ENCODE measurements at regions not wholly inside any gene's neighbourhood (a gene's known extent, or its start where the extent isn't known, plus 50 kb on each side); places are given as distances from the start of the nearest gene placed in this dataset.

DNA sequence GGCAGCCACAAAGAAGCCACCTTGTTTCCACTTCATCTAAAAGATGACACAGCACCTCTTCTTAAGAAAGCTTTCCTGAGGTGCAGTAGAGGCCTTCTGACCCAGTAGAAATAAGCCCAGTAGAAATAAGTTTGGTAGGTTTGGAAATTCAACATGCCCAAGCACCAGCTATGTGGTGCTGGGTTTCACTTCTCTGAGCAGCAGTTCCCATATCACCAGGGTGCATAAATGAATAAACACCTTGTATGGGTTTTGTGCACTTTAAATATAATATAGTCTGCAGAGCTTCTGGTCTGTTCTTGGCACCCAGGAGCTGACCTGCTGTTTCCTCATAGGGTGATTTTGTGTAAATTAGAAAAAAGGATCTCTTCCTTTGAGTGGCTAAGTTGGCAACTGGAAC, 492.4 kb upstream of the SORCS1 start:
- no peaks in the 10 kb centered on the region for H3K9me2 ChIP-seq (replicated peaks; ENCODE audit: insufficient read depth)
- no peak overlapping the region for H2AFZ ChIP-seq
- no peaks in the 10 kb centered on the region for H3K79me2 ChIP-seq
- no peaks in the 10 kb centered on the region for H3K36me3 ChIP-seq (replicated peaks; ENCODE audit: insufficient read depth, low read depth)
- no peaks in the 10 kb centered on the region for H3K27me3 ChIP-seq
- no peak overlapping the region for H3K27ac ChIP-seq
- no peak overlapping the region for H3K4me2 ChIP-seq
- no peaks in the 10 kb centered on the region for H3K4me1 ChIP-seq (ENCODE audit: insufficient read depth)
- no peak overlapping the region for H3K4me3 ChIP-seq
- no peak for TF ChIP-seq EZH2phosphoT487 (IDR thresholded peaks at IDR 0.05; ENCODE audit: low read depth, severe bottlenecking, unreplicated experiment)
- no peak for TF ChIP-seq EZH2 (IDR thresholded peaks at IDR 0.05; ENCODE audit: borderline replicate concordance)
- TF ChIP-seq, protein P1, sequence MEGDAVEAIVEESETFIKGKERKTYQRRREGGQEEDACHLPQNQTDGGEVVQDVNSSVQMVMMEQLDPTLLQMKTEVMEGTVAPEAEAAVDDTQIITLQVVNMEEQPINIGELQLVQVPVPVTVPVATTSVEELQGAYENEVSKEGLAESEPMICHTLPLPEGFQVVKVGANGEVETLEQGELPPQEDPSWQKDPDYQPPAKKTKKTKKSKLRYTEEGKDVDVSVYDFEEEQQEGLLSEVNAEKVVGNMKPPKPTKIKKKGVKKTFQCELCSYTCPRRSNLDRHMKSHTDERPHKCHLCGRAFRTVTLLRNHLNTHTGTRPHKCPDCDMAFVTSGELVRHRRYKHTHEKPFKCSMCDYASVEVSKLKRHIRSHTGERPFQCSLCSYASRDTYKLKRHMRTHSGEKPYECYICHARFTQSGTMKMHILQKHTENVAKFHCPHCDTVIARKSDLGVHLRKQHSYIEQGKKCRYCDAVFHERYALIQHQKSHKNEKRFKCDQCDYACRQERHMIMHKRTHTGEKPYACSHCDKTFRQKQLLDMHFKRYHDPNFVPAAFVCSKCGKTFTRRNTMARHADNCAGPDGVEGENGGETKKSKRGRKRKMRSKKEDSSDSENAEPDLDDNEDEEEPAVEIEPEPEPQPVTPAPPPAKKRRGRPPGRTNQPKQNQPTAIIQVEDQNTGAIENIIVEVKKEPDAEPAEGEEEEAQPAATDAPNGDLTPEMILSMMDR (IDR thresholded peaks at IDR 0.05; ENCODE audit: poor library complexity), result no peak
- DNase-seq (ENCODE audit: low spot score), result no peak
- no peaks in the 10 kb centered on the region for H4K20me1 ChIP-seq (ENCODE audit: insufficient read depth, poor library complexity, severe bottlenecking)
- no peaks in the 10 kb centered on the region for H3K9me3 ChIP-seq (ENCODE audit: low read depth)

DNA sequence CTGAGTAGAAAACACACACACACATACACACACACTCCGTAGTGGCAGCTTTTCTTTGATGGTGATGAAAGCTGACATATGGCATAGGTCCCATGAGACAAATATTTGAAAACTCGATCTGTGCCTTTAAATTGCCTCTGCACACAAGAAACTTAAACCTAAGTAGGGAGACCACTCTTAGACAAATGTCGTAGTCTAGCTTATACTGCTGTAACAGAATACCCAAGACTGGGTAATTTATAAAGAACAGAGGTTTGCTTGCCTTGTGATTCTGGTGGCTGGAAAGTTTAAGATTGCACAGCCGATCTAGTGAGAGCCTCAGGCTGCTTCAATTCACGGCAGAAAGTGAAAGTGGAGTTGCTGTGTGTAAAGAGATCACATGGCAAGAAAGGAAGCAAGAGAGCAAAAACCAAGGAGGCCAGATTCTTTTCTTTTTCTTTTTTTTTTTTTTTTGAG, 489.4 kb upstream of the SORCS1 start:
- Histone ChIP-seq H3K4me1 (ENCODE audit: insufficient read depth) (no peaks in the 10 kb centered on the region), H3K4me3 (peak overlapping the region; percentile 27), H3K36me3 (replicated peaks; ENCODE audit: insufficient read depth, low read depth) (no peaks in the 10 kb centered on the region), H3K27me3 (no peaks in the 10 kb centered on the region), H4K20me1 (ENCODE audit: insufficient read depth, poor library complexity, severe bottlenecking) (no peaks in the 10 kb centered on the region), H3K9me3 (ENCODE audit: low read depth) (no peaks in the 10 kb centered on the region), H3K79me2 (no peaks in the 10 kb centered on the region), H3K27ac (peak overlapping the region; percentile 28), H2AFZ (peak overlapping the region; percentile 64), H3K9me2 (replicated peaks; ENCODE audit: insufficient read depth) (no peaks in the 10 kb centered on the region), H3K4me2 (peak overlapping the region; percentile 72)
- WGBS (ENCODE audit: low lambda C conversion rate, missing lambda C conversion rate), result 35% methylated on average over 5 of the region's 5 CpGs
- DNase-seq (ENCODE audit: low spot score), result peak; percentile 41
- no peak for TF ChIP-seq EZH2 (IDR thresholded peaks at IDR 0.05; ENCODE audit: borderline replicate concordance)
- TF ChIP-seq, protein P1 (IDR thresholded peaks at IDR 0.05; ENCODE audit: poor library complexity), result no peak
- TF ChIP-seq EZH2phosphoT487 (IDR thresholded peaks at IDR 0.05; ENCODE audit: low read depth, severe bottlenecking, unreplicated experiment), result no peak

DNA sequence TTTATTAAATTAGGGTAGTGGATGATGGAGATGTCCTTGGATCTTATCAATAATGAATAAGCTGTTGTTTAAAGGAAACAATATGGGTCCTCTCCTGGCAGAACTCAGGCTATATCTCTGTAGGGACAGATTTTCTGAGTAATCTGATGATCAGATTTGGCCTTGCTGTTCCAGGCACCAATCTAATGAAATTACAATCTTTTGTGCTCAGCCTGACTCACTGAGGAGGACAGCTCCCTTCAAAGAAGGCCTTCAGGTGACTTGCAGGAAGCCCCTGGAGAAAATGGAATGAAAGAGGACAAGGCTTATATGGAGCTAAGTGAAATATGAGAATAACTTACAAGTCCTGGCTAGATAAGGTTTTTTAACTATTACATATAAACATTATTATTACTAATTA, 486.4 kb upstream of the SORCS1 start:
- Histone ChIP-seq H2AFZ (no peak overlapping the region), H3K27ac (no peak overlapping the region), H3K36me3 (replicated peaks; ENCODE audit: insufficient read depth, low read depth) (no peaks in the 10 kb centered on the region), H3K27me3 (no peaks in the 10 kb centered on the region), H3K4me1 (ENCODE audit: insufficient read depth) (no peaks in the 10 kb centered on the region), H4K20me1 (ENCODE audit: insufficient read depth, poor library complexity, severe bottlenecking) (no peaks in the 10 kb centered on the region), H3K9me2 (replicated peaks; ENCODE audit: insufficient read depth) (no peaks in the 10 kb centered on the region), H3K79me2 (no peaks in the 10 kb centered on the region), H3K9me3 (ENCODE audit: low read depth) (no peaks in the 10 kb centered on the region), H3K4me3 (no peak overlapping the region), H3K4me2 (no peak overlapping the region)
- no peak for TF ChIP-seq EZH2 (IDR thresholded peaks at IDR 0.05; ENCODE audit: borderline replicate concordance)
- no peak for TF ChIP-seq EZH2phosphoT487 (IDR thresholded peaks at IDR 0.05; ENCODE audit: low read depth, severe bottlenecking, unreplicated experiment)
- TF ChIP-seq, protein P1 (IDR thresholded peaks at IDR 0.05; ENCODE audit: poor library complexity), result no peak
- no peak for DNase-seq (ENCODE audit: low spot score)

DNA sequence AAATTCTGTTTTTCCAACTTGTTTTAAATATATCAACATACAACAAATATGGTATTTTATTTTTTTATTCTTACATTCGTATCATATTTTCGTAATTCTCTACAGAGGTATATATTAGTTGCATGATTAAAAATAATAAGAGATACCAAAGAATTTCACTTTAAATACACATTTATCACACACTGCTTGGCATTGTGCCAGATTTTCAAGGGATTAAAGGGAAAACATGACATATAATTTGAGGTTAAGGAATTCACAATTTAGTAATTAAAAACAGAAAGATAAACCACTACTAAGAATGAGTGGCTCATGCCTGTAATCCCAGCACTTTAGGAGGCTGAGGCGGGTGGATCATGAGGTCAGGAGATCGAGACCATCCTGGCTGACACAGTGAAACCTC, 484.7 kb upstream of the SORCS1 start:
- Histone ChIP-seq H3K9me2 (replicated peaks; ENCODE audit: insufficient read depth) (no peaks in the 10 kb centered on the region), H4K20me1 (ENCODE audit: insufficient read depth, poor library complexity, severe bottlenecking) (no peaks in the 10 kb centered on the region), H3K27ac (no peak overlapping the region), H2AFZ (no peak overlapping the region), H3K79me2 (no peaks in the 10 kb centered on the region), H3K36me3 (replicated peaks; ENCODE audit: insufficient read depth, low read depth) (no peaks in the 10 kb centered on the region), H3K4me1 (ENCODE audit: insufficient read depth) (no peaks in the 10 kb centered on the region), H3K27me3 (no peaks in the 10 kb centered on the region), H3K4me2 (no peak overlapping the region), H3K4me3 (no peak overlapping the region), H3K9me3 (ENCODE audit: low read depth) (no peaks in the 10 kb centered on the region)
- WGBS (ENCODE audit: low lambda C conversion rate, missing lambda C conversion rate), result 91% methylated on average over 4 of the region's 4 CpGs
- TF ChIP-seq, protein P1 (IDR thresholded peaks at IDR 0.05; ENCODE audit: poor library complexity), result no peak
- no peak for TF ChIP-seq EZH2 (IDR thresholded peaks at IDR 0.05; ENCODE audit: borderline replicate concordance)
- TF ChIP-seq EZH2phosphoT487 (IDR thresholded peaks at IDR 0.05; ENCODE audit: low read depth, severe bottlenecking, unreplicated experiment), result no peak
- DNase-seq (ENCODE audit: low spot score), result no peak
